HEK293 (cell line): ENCODE measurements at regions not wholly inside any gene's neighbourhood (a gene's known extent, or its start where the extent isn't known, plus 50 kb on each side); places are given as distances from the start of the nearest gene placed in this dataset.
"Not testable (repeated sequence)": the region's sequence is repeated elsewhere in the genome, so short reads cannot be mapped to it uniquely, and the experiment has no call there.

Source experiments
- CTCF ChIP-seq: fragments of 450-650 bp; formaldehyde crosslinking; IDR thresholded peaks from 2 replicates; pipeline ENCODE4 v1.5.1; 2016; ENCODE audit warnings: missing biosample characterization, missing genetic modification characterization
- ZBTB17 ChIP-seq: fragments of 450-650 bp; formaldehyde crosslinking; IDR thresholded peaks from 2 replicates; pipeline ENCODE4 v1.5.1; 2016; ENCODE audit warnings: missing biosample characterization, missing genetic modification characterization
- ZBTB21 ChIP-seq: fragments of 450-650 bp; formaldehyde crosslinking; IDR thresholded peaks from 2 replicates; pipeline ENCODE4 v1.5.1; 2017; ENCODE audit warnings: missing biosample characterization, missing genetic modification characterization
- ZNF561 ChIP-seq: fragments of 450-650 bp; IDR thresholded peaks from 2 replicates; pipeline ENCODE4 v1.5.1; 2018; ENCODE audit warnings: missing biosample characterization, missing genetic modification characterization, borderline replicate concordance

GRCh38 chr1:833226-833625 lies 90.5 kb upstream of the SAMD11 start:
- TF ChIP-seq ZBTB21; ZNF561 (tag by site-specific recombination); ZBTB17 (tag by site-specific recombination); CTCF: not testable (repeated sequence)
